ENCODE measurements at regions not wholly inside any gene's neighbourhood (a gene's known extent, or its start where the extent isn't known, plus 50 kb on each side); places are given as distances from the start of the nearest gene placed in this dataset.

- TF ChIP-seq, protein P1, sequence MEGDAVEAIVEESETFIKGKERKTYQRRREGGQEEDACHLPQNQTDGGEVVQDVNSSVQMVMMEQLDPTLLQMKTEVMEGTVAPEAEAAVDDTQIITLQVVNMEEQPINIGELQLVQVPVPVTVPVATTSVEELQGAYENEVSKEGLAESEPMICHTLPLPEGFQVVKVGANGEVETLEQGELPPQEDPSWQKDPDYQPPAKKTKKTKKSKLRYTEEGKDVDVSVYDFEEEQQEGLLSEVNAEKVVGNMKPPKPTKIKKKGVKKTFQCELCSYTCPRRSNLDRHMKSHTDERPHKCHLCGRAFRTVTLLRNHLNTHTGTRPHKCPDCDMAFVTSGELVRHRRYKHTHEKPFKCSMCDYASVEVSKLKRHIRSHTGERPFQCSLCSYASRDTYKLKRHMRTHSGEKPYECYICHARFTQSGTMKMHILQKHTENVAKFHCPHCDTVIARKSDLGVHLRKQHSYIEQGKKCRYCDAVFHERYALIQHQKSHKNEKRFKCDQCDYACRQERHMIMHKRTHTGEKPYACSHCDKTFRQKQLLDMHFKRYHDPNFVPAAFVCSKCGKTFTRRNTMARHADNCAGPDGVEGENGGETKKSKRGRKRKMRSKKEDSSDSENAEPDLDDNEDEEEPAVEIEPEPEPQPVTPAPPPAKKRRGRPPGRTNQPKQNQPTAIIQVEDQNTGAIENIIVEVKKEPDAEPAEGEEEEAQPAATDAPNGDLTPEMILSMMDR (IDR thresholded peaks at IDR 0.05) = no peak
- no peak for TF ChIP-seq EP300 (IDR thresholded peaks at IDR 0.05)
These were observed 240.1 kb upstream of the ANKRD50 start for GRCh38 chr4:124952601-124953000.
